ENCODE measurements at regions not wholly inside any gene's neighbourhood (a gene's known extent, or its start where the extent isn't known, plus 50 kb on each side); places are given as distances from the start of the nearest gene placed in this dataset.

- ATAC-seq = no peak
- Histone ChIP-seq H3K36me3 (replicated peaks in 1 of 2; ENCODE audit: insufficient read depth in 1 of 2, low read depth in 2 of 2) (no peaks in the 10 kb centered on the region), H3K9me3 (no peaks in the 10 kb centered on the region), H3K4me1 (no peaks in the 10 kb centered on the region), H3K27me3 (no peaks in the 10 kb centered on the region), H3K4me3 (no peak overlapping the region), H3K27ac (no peak overlapping the region)
- 52 to 53% methylated on average over 5 of the region's 5 CpGs for WGBS, 2 donors
- no peak for DNase-seq
- intact Hi-C loops (cut with DNase I) = no loop called here
- TF ChIP-seq CTCF (IDR thresholded peaks at IDR 0.05) = no peak
- TF ChIP-seq POLR2A (IDR thresholded peaks at IDR 0.05) = no peak
Measured at GRCh38 chr4:111847296-111848008, 297.8 kb upstream of the FAM241A start.

- Histone ChIP-seq H3K9me3 (no peaks in the 10 kb centered on the region), H3K27me3 (no peaks in the 10 kb centered on the region), H3K27ac (no peak overlapping the region), H3K36me3 (replicated peaks in 1 of 2; ENCODE audit: insufficient read depth in 1 of 2, low read depth in 2 of 2) (no peaks in the 10 kb centered on the region), H3K4me1 (no peaks in the 10 kb centered on the region), H3K4me3 (no peak overlapping the region)
- DNase-seq (no peak), ATAC-seq (no peak)
- TF ChIP-seq POLR2A (IDR thresholded peaks at IDR 0.05) (no peak), CTCF (IDR thresholded peaks at IDR 0.05) (no peak)
- intact Hi-C loops (cut with DNase I) = no loop called here
- 67 to 79% methylated on average over 1 of the region's 1 CpG for WGBS, 2 donors
Measured at GRCh38 chr4:111849746-111850284, 295.4 kb upstream of the FAM241A start.

- Histone ChIP-seq H3K27ac (no peak overlapping the region), H3K27me3 (no peaks in the 10 kb centered on the region), H3K36me3 (replicated peaks in 1 of 2; ENCODE audit: insufficient read depth in 1 of 2, low read depth in 2 of 2) (no peaks in the 10 kb centered on the region), H3K4me1 (no peaks in the 10 kb centered on the region), H3K4me3 (no peak overlapping the region), H3K9me3 (no peaks in the 10 kb centered on the region)
- WGBS, 2 donors = 0% methylated on average over 1 of the region's 1 CpG
- ATAC-seq = peak; percentile 77
- intact Hi-C loops (cut with DNase I) = loop anchor here (5.0 kb wide), 1 partner anchor 217 kb away; no protein-coding TSS in a partner anchor
- no peak for TF ChIP-seq POLR2A (IDR thresholded peaks at IDR 0.05)
- TF ChIP-seq CTCF (IDR thresholded peaks at IDR 0.05) = peak; percentile 37 to 76 (median 66)
- peak; percentile 22 to 37 (median 30) for DNase-seq
Measured at GRCh38 chr4:111854494-111855087, 290.7 kb upstream of the FAM241A start.

GRCh38 chr4:111855308-111855707 lies 289.9 kb upstream of the FAM241A start:
- Histone ChIP-seq H3K36me3 (replicated peaks in 1 of 2; ENCODE audit: insufficient read depth in 1 of 2, low read depth in 2 of 2) (no peaks in the 10 kb centered on the region), H3K4me3 (no peak overlapping the region), H3K27ac (no peak overlapping the region), H3K27me3 (no peaks in the 10 kb centered on the region), H3K9me3 (no peaks in the 10 kb centered on the region), H3K4me1 (no peaks in the 10 kb centered on the region)
- TF ChIP-seq POLR2A (IDR thresholded peaks at IDR 0.05) = no peak
- TF ChIP-seq CTCF (IDR thresholded peaks at IDR 0.05) = no peak
- 44 to 52% methylated on average over 1 of the region's 1 CpG for WGBS, 2 donors
- DNase-seq = no peak
- ATAC-seq = no peak
- intact Hi-C loops (cut with DNase I) = loop anchor here (5.0 kb wide), 1 partner anchor 218 kb away; no protein-coding TSS in a partner anchor
